WTC11 (cell line): ENCODE measurements at regions not wholly inside any gene's neighbourhood (a gene's known extent, or its start where the extent isn't known, plus 50 kb on each side); places are given as distances from the start of the nearest gene placed in this dataset.

Experiments
- ATAC-seq: fragments of 200-7000 bp; cut with Tn5 transposase; 2 replicates; pipeline ENCODE4 v1.10.0; 2021; ENCODE audit warnings: mild to moderate bottlenecking, moderate library complexity
- CTCF ChIA-PET: fragments of 300-600 bp; sonication (Branson Sonifier 250); formaldehyde crosslinking; loops from one replicate; lab custom pipeline; 2021; ENCODE audit warnings: antibody characterized with exemption; lab: Charles Lee
- POLR2A ChIA-PET: fragments of 350-600 bp; sonication (Branson Sonifier 250); formaldehyde crosslinking; loops from one replicate; lab custom pipeline; 2021; ENCODE audit warnings: antibody characterized with exemption; lab: Charles Lee
- DNase-seq: peaks from one replicate; pipeline ENCODE4 v3.0.0; 2021; ENCODE audit warnings: low spot score
- H3K27ac Mint-ChIP-seq: 2 replicates; pipeline ENCODE4 v1.8.0; 2021; ENCODE audit warnings: mixed read lengths
- H3K27me3 Mint-ChIP-seq: 2 replicates; pipeline ENCODE4 v1.8.0; 2021; ENCODE audit warnings: low read depth, mild to moderate bottlenecking, moderate library complexity, mixed read lengths
- H3K36me3 Mint-ChIP-seq: 2 replicates; pipeline ENCODE4 v1.8.0; 2021; ENCODE audit warnings: mixed read lengths
- H3K4me1 Mint-ChIP-seq: 2 replicates; pipeline ENCODE4 v1.8.0; 2022; ENCODE audit warnings: mixed read lengths
- H3K4me3 Mint-ChIP-seq: 2 replicates; pipeline ENCODE4 v1.8.0; 2021; ENCODE audit warnings: mild to moderate bottlenecking, moderate library complexity, mixed read lengths
- H3K9me3 Mint-ChIP-seq: 2 replicates; pipeline ENCODE4 v1.8.0; 2021; ENCODE audit warnings: mixed read lengths
- ARID4B ChIP-seq: sonication (generic); formaldehyde crosslinking; IDR thresholded peaks from 2 replicates; pipeline ENCODE4 v1.8.0; 2023; ENCODE audit warnings: missing genetic modification reagents, mild to moderate bottlenecking, borderline replicate concordance
- ATF3 ChIP-seq: sonication (generic); formaldehyde crosslinking; conservative IDR thresholded peaks from 2 replicates; pipeline ENCODE4 v1.8.1; 2022; ENCODE audit warnings: mild to moderate bottlenecking, missing genetic modification reagents
- E2F4 ChIP-seq: sonication (generic); formaldehyde crosslinking; IDR thresholded peaks from 2 replicates; pipeline ENCODE4 v1.8.1; 2022; ENCODE audit warnings: low read depth, mild to moderate bottlenecking, moderate library complexity, missing genetic modification reagents, borderline replicate concordance
- ELF4 ChIP-seq: sonication (generic); formaldehyde crosslinking; IDR thresholded peaks from 2 replicates; pipeline ENCODE4 v1.8.1; 2022; ENCODE audit warnings: low read depth, mild to moderate bottlenecking, moderate library complexity, missing genetic modification reagents
- ESRRA ChIP-seq: sonication (generic); formaldehyde crosslinking; IDR thresholded peaks from 2 replicates; pipeline ENCODE4 v1.8.1; 2022; ENCODE audit warnings: mild to moderate bottlenecking, missing genetic modification reagents, borderline replicate concordance
- FOXK1 ChIP-seq: sonication (generic); formaldehyde crosslinking; IDR thresholded peaks from 2 replicates; pipeline ENCODE4 v1.8.0; 2022; ENCODE audit warnings: mild to moderate bottlenecking, moderate library complexity, missing genetic modification reagents
- FOXP4 ChIP-seq: sonication (generic); formaldehyde crosslinking; IDR thresholded peaks from 2 replicates; pipeline ENCODE4 v1.8.0; 2022; ENCODE audit warnings: mild to moderate bottlenecking, missing genetic modification reagents
- GRHL2 ChIP-seq: fragments of 250-450 bp; sonication (Bioruptor Pico); IDR thresholded peaks from 2 replicates; pipeline ENCODE4 v1.8.0; 2022; ENCODE audit warnings: mild to moderate bottlenecking, moderate library complexity; ENCODE audit not compliant: insufficient replicate concordance, severe bottlenecking
- JUN ChIP-seq: sonication (generic); formaldehyde crosslinking; IDR thresholded peaks from 2 replicates; pipeline ENCODE4 v1.8.0; 2023; ENCODE audit warnings: mild to moderate bottlenecking, missing genetic modification reagents
- MXD4 ChIP-seq: fragments of 250-450 bp; sonication (Bioruptor Pico); IDR thresholded peaks from 2 replicates; pipeline ENCODE4 v1.8.0; 2021; ENCODE audit warnings: mild to moderate bottlenecking, moderate library complexity, borderline replicate concordance
- MYBL2 ChIP-seq: sonication (generic); formaldehyde crosslinking; IDR thresholded peaks from 2 replicates; pipeline ENCODE4 v1.8.1; 2023; ENCODE audit warnings: mild to moderate bottlenecking, moderate library complexity, missing genetic modification reagents
- SMAD3 ChIP-seq: sonication (generic); formaldehyde crosslinking; IDR thresholded peaks from 2 replicates; pipeline ENCODE4 v1.8.0; 2022; ENCODE audit warnings: missing genetic modification reagents, mild to moderate bottlenecking, borderline replicate concordance
- TEAD1 ChIP-seq: sonication (generic); formaldehyde crosslinking; IDR thresholded peaks from 2 replicates; pipeline ENCODE4 v1.8.0; 2022; ENCODE audit warnings: mild to moderate bottlenecking, missing genetic modification reagents
- TP53 ChIP-seq: sonication (generic); formaldehyde crosslinking; IDR thresholded peaks from 2 replicates; pipeline ENCODE4 v1.8.1; 2023; ENCODE audit warnings: mild to moderate bottlenecking, missing genetic modification reagents
- ZNF263 ChIP-seq: sonication (generic); formaldehyde crosslinking; IDR thresholded peaks from 2 replicates; pipeline ENCODE4 v1.8.1; 2022; ENCODE audit warnings: low read depth, mild to moderate bottlenecking, moderate library complexity, missing genetic modification reagents
- ZNF423 ChIP-seq: fragments of 250-450 bp; sonication (Bioruptor Pico); IDR thresholded peaks from 2 replicates; pipeline ENCODE4 v2.1.2; 2022; ENCODE audit warnings: mild to moderate bottlenecking, moderate library complexity
- TF ChIP-seq, protein P1 (sequence below): fragments of 200-600 bp; IDR thresholded peaks from 2 replicates; pipeline ENCODE4 v1.8.0; 2022; ENCODE audit warnings: antibody characterized with exemption
- TF ChIP-seq, protein P2 (sequence below): sonication (generic); formaldehyde crosslinking; IDR thresholded peaks from 2 replicates; pipeline ENCODE4 v1.8.0; 2023; ENCODE audit warnings: mild to moderate bottlenecking, missing genetic modification reagents
- TF ChIP-seq, protein P3 (sequence below): fragments of 250-450 bp; sonication (Bioruptor Pico); IDR thresholded peaks from 2 replicates; pipeline ENCODE4 v1.9.0; 2021; ENCODE audit warnings: moderate library complexity, mild to moderate bottlenecking, inconsistent platforms, borderline replicate concordance
- TF ChIP-seq, protein P4 (sequence below): sonication (generic); formaldehyde crosslinking; IDR thresholded peaks from 2 replicates; pipeline ENCODE4 v1.8.1; 2023; ENCODE audit warnings: mild to moderate bottlenecking, missing genetic modification reagents

GRCh38 chr1:196070940-196071339 lies 537.3 kb downstream of the KCNT2 start (continued):
- TF ChIP-seq ARID4B (CRISPR knock-in tag) (no peak), FOXP4 (CRISPR knock-in tag) (no peak), GRHL2 (no peak), SMAD3 (CRISPR knock-in tag) (no peak), ELF4 (CRISPR knock-in tag) (no peak), ATF3 (CRISPR knock-in tag) (no peak)
- TF ChIP-seq, all 79 proteins: peak for 0

GRCh38 chr1:196063952-196064351 lies 544.3 kb downstream of the KCNT2 start:
- CTCF ChIA-PET: no interaction called here
- Mint-ChIP-seq H3K27me3 (no peaks in the 10 kb centered on the region), H3K4me3 (no peak overlapping the region), H3K9me3 (peaks cover 13% of the 10 kb centered on the region), H3K36me3 (no peaks in the 10 kb centered on the region), H3K27ac (peak overlapping the region; percentile 0; the same call in 1 of the 2 replicates), H3K4me1 (peaks cover 7% of the 10 kb centered on the region)
- POLR2A ChIA-PET: no interaction called here
- ATAC-seq: no peak
- DNase-seq: no peak
- TF ChIP-seq TP53 (CRISPR knock-in tag) (no peak), ZNF423 (CRISPR knock-in tag) (no peak), JUN (no peak), ZNF263 (no peak), ESRRA (CRISPR knock-in tag) (no peak), ELF4 (CRISPR knock-in tag) (no peak), MXD4 (no peak), MYBL2 (CRISPR knock-in tag) (no peak), FOXK1 (no peak), TEAD1 (CRISPR knock-in tag) (no peak), E2F4 (CRISPR knock-in tag) (no peak)
- TF ChIP-seq, protein P1, sequence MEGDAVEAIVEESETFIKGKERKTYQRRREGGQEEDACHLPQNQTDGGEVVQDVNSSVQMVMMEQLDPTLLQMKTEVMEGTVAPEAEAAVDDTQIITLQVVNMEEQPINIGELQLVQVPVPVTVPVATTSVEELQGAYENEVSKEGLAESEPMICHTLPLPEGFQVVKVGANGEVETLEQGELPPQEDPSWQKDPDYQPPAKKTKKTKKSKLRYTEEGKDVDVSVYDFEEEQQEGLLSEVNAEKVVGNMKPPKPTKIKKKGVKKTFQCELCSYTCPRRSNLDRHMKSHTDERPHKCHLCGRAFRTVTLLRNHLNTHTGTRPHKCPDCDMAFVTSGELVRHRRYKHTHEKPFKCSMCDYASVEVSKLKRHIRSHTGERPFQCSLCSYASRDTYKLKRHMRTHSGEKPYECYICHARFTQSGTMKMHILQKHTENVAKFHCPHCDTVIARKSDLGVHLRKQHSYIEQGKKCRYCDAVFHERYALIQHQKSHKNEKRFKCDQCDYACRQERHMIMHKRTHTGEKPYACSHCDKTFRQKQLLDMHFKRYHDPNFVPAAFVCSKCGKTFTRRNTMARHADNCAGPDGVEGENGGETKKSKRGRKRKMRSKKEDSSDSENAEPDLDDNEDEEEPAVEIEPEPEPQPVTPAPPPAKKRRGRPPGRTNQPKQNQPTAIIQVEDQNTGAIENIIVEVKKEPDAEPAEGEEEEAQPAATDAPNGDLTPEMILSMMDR: no peak
- TF ChIP-seq, protein P2, sequence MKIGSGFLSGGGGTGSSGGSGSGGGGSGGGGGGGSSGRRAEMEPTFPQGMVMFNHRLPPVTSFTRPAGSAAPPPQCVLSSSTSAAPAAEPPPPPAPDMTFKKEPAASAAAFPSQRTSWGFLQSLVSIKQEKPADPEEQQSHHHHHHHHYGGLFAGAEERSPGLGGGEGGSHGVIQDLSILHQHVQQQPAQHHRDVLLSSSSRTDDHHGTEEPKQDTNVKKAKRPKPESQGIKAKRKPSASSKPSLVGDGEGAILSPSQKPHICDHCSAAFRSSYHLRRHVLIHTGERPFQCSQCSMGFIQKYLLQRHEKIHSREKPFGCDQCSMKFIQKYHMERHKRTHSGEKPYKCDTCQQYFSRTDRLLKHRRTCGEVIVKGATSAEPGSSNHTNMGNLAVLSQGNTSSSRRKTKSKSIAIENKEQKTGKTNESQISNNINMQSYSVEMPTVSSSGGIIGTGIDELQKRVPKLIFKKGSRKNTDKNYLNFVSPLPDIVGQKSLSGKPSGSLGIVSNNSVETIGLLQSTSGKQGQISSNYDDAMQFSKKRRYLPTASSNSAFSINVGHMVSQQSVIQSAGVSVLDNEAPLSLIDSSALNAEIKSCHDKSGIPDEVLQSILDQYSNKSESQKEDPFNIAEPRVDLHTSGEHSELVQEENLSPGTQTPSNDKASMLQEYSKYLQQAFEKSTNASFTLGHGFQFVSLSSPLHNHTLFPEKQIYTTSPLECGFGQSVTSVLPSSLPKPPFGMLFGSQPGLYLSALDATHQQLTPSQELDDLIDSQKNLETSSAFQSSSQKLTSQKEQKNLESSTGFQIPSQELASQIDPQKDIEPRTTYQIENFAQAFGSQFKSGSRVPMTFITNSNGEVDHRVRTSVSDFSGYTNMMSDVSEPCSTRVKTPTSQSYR (CRISPR knock-in tag): no peak
- TF ChIP-seq, protein P3, sequence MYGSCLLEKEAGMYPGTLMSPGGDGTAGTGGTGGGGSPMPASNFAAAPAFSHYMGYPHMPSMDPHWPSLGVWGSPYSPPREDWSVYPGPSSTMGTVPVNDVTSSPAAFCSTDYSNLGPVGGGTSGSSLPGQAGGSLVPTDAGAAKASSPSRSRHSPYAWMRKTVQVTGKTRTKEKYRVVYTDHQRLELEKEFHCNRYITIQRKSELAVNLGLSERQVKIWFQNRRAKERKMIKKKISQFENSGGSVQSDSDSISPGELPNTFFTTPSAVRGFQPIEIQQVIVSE (CRISPR knock-in tag): no peak
- TF ChIP-seq, protein P4, sequence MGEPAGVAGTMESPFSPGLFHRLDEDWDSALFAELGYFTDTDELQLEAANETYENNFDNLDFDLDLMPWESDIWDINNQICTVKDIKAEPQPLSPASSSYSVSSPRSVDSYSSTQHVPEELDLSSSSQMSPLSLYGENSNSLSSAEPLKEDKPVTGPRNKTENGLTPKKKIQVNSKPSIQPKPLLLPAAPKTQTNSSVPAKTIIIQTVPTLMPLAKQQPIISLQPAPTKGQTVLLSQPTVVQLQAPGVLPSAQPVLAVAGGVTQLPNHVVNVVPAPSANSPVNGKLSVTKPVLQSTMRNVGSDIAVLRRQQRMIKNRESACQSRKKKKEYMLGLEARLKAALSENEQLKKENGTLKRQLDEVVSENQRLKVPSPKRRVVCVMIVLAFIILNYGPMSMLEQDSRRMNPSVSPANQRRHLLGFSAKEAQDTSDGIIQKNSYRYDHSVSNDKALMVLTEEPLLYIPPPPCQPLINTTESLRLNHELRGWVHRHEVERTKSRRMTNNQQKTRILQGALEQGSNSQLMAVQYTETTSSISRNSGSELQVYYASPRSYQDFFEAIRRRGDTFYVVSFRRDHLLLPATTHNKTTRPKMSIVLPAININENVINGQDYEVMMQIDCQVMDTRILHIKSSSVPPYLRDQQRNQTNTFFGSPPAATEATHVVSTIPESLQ (CRISPR knock-in tag): no peak
